B cell (primary cell): ENCODE measurements at regions not wholly inside any gene's neighbourhood (a gene's known extent, or its start where the extent isn't known, plus 50 kb on each side); places are given as distances from the start of the nearest gene placed in this dataset.

Experiments
- CTCF ChIP-seq: fragments of 200-600 bp; IDR thresholded peaks from one replicate; pipeline ENCODE4 v1.8.0; 2022; ENCODE audit warnings: antibody characterized with exemption, mild to moderate bottlenecking
- EZH2 ChIP-seq: IDR thresholded peaks from 2 replicates; pipeline ENCODE4 v1.6.1; 2012; ENCODE audit warnings: borderline replicate concordance, low read depth, mild to moderate bottlenecking, moderate library complexity, low read length; ENCODE audit not compliant: insufficient read depth, poor library complexity, severe bottlenecking

GRCh38 chr1:193666485-193667083 is 480.2 kb upstream of the B3GALT2 start:
- TF ChIP-seq CTCF = no peak
- no peak for TF ChIP-seq EZH2
